ENCODE measurements at regions not wholly inside any gene's neighbourhood (a gene's known extent, or its start where the extent isn't known, plus 50 kb on each side); places are given as distances from the start of the nearest gene placed in this dataset.

- no peak for DNase-seq
- Histone ChIP-seq H3K4me3 (ENCODE audit: low read length) (no peak overlapping the region), H3K27ac (ENCODE audit: low read depth, low read length) (no peak overlapping the region), H3K36me3 (ENCODE audit: insufficient read depth, low read length) (no peaks in the 10 kb centered on the region), H3K9me3 (ENCODE audit: low read length) (no peaks in the 10 kb centered on the region), H3K27me3 (ENCODE audit: insufficient read depth, low read length, poor library complexity, severe bottlenecking) (no peaks in the 10 kb centered on the region), H3K4me1 (ENCODE audit: insufficient read depth, low read length) (no peaks in the 10 kb centered on the region)
- no peaks in the 10 kb centered on the region for H3K4me1 Mint-ChIP-seq
- POLR2A ChIA-PET: no interaction called here
- H3K27ac Mint-ChIP-seq: no peak overlapping the region
- H3K27me3 Mint-ChIP-seq: peaks cover 0 to 6% of the 10 kb centered on the region in 2 donors
- no peaks in the 10 kb centered on the region for H3K36me3 Mint-ChIP-seq
- CTCF ChIA-PET: no interaction called here
- peaks cover 0 to 3% (median 0%) of the 10 kb centered on the region in 5 donors for H3K9me3 Mint-ChIP-seq
- no peak overlapping the region for H3K4me3 Mint-ChIP-seq
Observed at GRCh38 chr10:131536676-131537075, 225.2 kb upstream of the TCERG1L start.

- Mint-ChIP-seq H3K36me3 (no peaks in the 10 kb centered on the region), H3K4me1 (no peaks in the 10 kb centered on the region), H3K4me3 (no peak overlapping the region), H3K27ac (no peak overlapping the region), H3K27me3 (peaks cover 0 to 5% of the 10 kb centered on the region in 2 donors), H3K9me3 (peaks cover 0 to 3% (median 0%) of the 10 kb centered on the region in 5 donors)
- no peak overlapping the region for H3K4me3 ChIP-seq (ENCODE audit: low read length)
- no peak for DNase-seq
- ChIA-PET CTCF (no interaction called here), POLR2A (no interaction called here)
- no peaks in the 10 kb centered on the region for H3K27me3 ChIP-seq (ENCODE audit: insufficient read depth, low read length, poor library complexity, severe bottlenecking)
- no peaks in the 10 kb centered on the region for H3K9me3 ChIP-seq (ENCODE audit: low read length)
- H3K4me1 ChIP-seq (ENCODE audit: insufficient read depth, low read length): no peaks in the 10 kb centered on the region
- no peak overlapping the region for H3K27ac ChIP-seq (ENCODE audit: low read depth, low read length)
- H3K36me3 ChIP-seq (ENCODE audit: insufficient read depth, low read length): no peaks in the 10 kb centered on the region
Observed at GRCh38 chr10:131537281-131537680, 225.8 kb upstream of the TCERG1L start.

GRCh38 chr10:131544495-131544894 lies 233.0 kb upstream of the TCERG1L start:
- POLR2A ChIA-PET: no interaction called here
- Histone ChIP-seq H3K27ac (ENCODE audit: low read depth, low read length) (no peak overlapping the region), H3K36me3 (ENCODE audit: insufficient read depth, low read length) (no peaks in the 10 kb centered on the region), H3K4me3 (ENCODE audit: low read length) (no peak overlapping the region), H3K9me3 (ENCODE audit: low read length) (no peaks in the 10 kb centered on the region), H3K27me3 (ENCODE audit: insufficient read depth, low read length, poor library complexity, severe bottlenecking) (no peaks in the 10 kb centered on the region), H3K4me1 (ENCODE audit: insufficient read depth, low read length) (no peaks in the 10 kb centered on the region)
- H3K27ac Mint-ChIP-seq: no peak overlapping the region
- H3K9me3 Mint-ChIP-seq: peaks cover 0 to 6% (median 0%) of the 10 kb centered on the region in 5 donors
- no peak for DNase-seq
- CTCF ChIA-PET: no interaction called here
- H3K4me1 Mint-ChIP-seq: no peaks in the 10 kb centered on the region
- H3K36me3 Mint-ChIP-seq: no peaks in the 10 kb centered on the region
- H3K27me3 Mint-ChIP-seq: peaks cover 0 to 4% of the 10 kb centered on the region in 2 donors
- H3K4me3 Mint-ChIP-seq: no peak overlapping the region

GRCh38 chr10:131546086-131546810 lies 234.7 kb upstream of the TCERG1L start:
- ChIA-PET POLR2A (no interaction called here), CTCF (no interaction called here)
- Mint-ChIP-seq H3K27me3 (peaks cover 2 to 4% of the 10 kb centered on the region in 2 donors), H3K4me3 (no peak overlapping the region), H3K9me3 (peaks cover 0 to 3% (median 0%) of the 10 kb centered on the region in 5 donors), H3K36me3 (no peaks in the 10 kb centered on the region), H3K27ac (no peak overlapping the region), H3K4me1 (no peaks in the 10 kb centered on the region)
- Histone ChIP-seq H3K27ac (ENCODE audit: low read depth, low read length) (no peak overlapping the region), H3K4me1 (ENCODE audit: insufficient read depth, low read length) (no peaks in the 10 kb centered on the region), H3K27me3 (ENCODE audit: insufficient read depth, low read length, poor library complexity, severe bottlenecking) (no peaks in the 10 kb centered on the region), H3K36me3 (ENCODE audit: insufficient read depth, low read length) (no peaks in the 10 kb centered on the region), H3K9me3 (ENCODE audit: low read length) (no peaks in the 10 kb centered on the region), H3K4me3 (ENCODE audit: low read length) (no peak overlapping the region)
- DNase-seq: no peak

GRCh38 chr10:131547129-131547799 lies 235.7 kb upstream of the TCERG1L start:
- Histone ChIP-seq H3K4me1 (ENCODE audit: insufficient read depth, low read length) (no peaks in the 10 kb centered on the region), H3K27me3 (ENCODE audit: insufficient read depth, low read length, poor library complexity, severe bottlenecking) (no peaks in the 10 kb centered on the region), H3K27ac (ENCODE audit: low read depth, low read length) (no peak overlapping the region), H3K9me3 (ENCODE audit: low read length) (no peaks in the 10 kb centered on the region), H3K4me3 (ENCODE audit: low read length) (no peak overlapping the region), H3K36me3 (ENCODE audit: insufficient read depth, low read length) (no peaks in the 10 kb centered on the region)
- peak overlapping the region in 1 of 8 donors; percentile 55 for H3K27ac Mint-ChIP-seq
- H3K27me3 Mint-ChIP-seq: peaks cover 2 to 4% of the 10 kb centered on the region in 2 donors
- CTCF ChIA-PET: no interaction called here
- H3K4me3 Mint-ChIP-seq: no peak overlapping the region
- H3K36me3 Mint-ChIP-seq: no peaks in the 10 kb centered on the region
- POLR2A ChIA-PET: no interaction called here
- H3K4me1 Mint-ChIP-seq: no peaks in the 10 kb centered on the region
- H3K9me3 Mint-ChIP-seq: peaks cover 0 to 3% (median 0%) of the 10 kb centered on the region in 5 donors
- no peak for DNase-seq

- Mint-ChIP-seq H3K9me3 (peaks cover 0 to 1% (median 0%) of the 10 kb centered on the region in 5 donors), H3K27me3 (peaks cover 2 to 4% of the 10 kb centered on the region in 2 donors), H3K27ac (no peak overlapping the region), H3K36me3 (no peaks in the 10 kb centered on the region), H3K4me3 (no peak overlapping the region), H3K4me1 (no peaks in the 10 kb centered on the region)
- H3K27me3 ChIP-seq (ENCODE audit: insufficient read depth, low read length, poor library complexity, severe bottlenecking): no peaks in the 10 kb centered on the region
- no peaks in the 10 kb centered on the region for H3K36me3 ChIP-seq (ENCODE audit: insufficient read depth, low read length)
- CTCF ChIA-PET: no interaction called here
- H3K4me1 ChIP-seq (ENCODE audit: insufficient read depth, low read length): no peaks in the 10 kb centered on the region
- DNase-seq: no peak
- POLR2A ChIA-PET: no interaction called here
- H3K4me3 ChIP-seq (ENCODE audit: low read length): no peak overlapping the region
- no peaks in the 10 kb centered on the region for H3K9me3 ChIP-seq (ENCODE audit: low read length)
- H3K27ac ChIP-seq (ENCODE audit: low read depth, low read length): no peak overlapping the region
Observed at GRCh38 chr10:131548176-131548575, 236.7 kb upstream of the TCERG1L start.

- Histone ChIP-seq H3K36me3 (ENCODE audit: insufficient read depth, low read length) (no peaks in the 10 kb centered on the region), H3K4me3 (ENCODE audit: low read length) (no peak overlapping the region), H3K27ac (ENCODE audit: low read depth, low read length) (no peak overlapping the region), H3K9me3 (ENCODE audit: low read length) (no peaks in the 10 kb centered on the region), H3K27me3 (ENCODE audit: insufficient read depth, low read length, poor library complexity, severe bottlenecking) (no peaks in the 10 kb centered on the region), H3K4me1 (ENCODE audit: insufficient read depth, low read length) (no peaks in the 10 kb centered on the region)
- POLR2A ChIA-PET: no interaction called here
- no peak for DNase-seq
- Mint-ChIP-seq H3K4me3 (no peak overlapping the region), H3K27ac (no peak overlapping the region), H3K27me3 (peaks cover 2 to 4% of the 10 kb centered on the region in 2 donors), H3K36me3 (no peaks in the 10 kb centered on the region), H3K4me1 (no peaks in the 10 kb centered on the region), H3K9me3 (peaks cover 0 to 1% (median 0%) of the 10 kb centered on the region in 5 donors)
- CTCF ChIA-PET: no interaction called here
Observed at GRCh38 chr10:131549116-131549515, 237.6 kb upstream of the TCERG1L start.

- no peaks in the 10 kb centered on the region for H3K36me3 ChIP-seq (ENCODE audit: insufficient read depth, low read length)
- no peak overlapping the region for H3K4me3 ChIP-seq (ENCODE audit: low read length)
- Mint-ChIP-seq H3K27me3 (peaks cover 0 to 2% of the 10 kb centered on the region in 2 donors), H3K4me3 (no peak overlapping the region), H3K4me1 (no peaks in the 10 kb centered on the region), H3K36me3 (no peaks in the 10 kb centered on the region), H3K27ac (no peak overlapping the region), H3K9me3 (no peaks in the 10 kb centered on the region)
- no peak for DNase-seq
- ChIA-PET POLR2A (no interaction called here), CTCF (no interaction called here)
- H3K4me1 ChIP-seq (ENCODE audit: insufficient read depth, low read length): no peaks in the 10 kb centered on the region
- H3K27me3 ChIP-seq (ENCODE audit: insufficient read depth, low read length, poor library complexity, severe bottlenecking): no peaks in the 10 kb centered on the region
- no peak overlapping the region for H3K27ac ChIP-seq (ENCODE audit: low read depth, low read length)
- no peaks in the 10 kb centered on the region for H3K9me3 ChIP-seq (ENCODE audit: low read length)
Observed at GRCh38 chr10:131553121-131553520, 241.6 kb upstream of the TCERG1L start.
